ENCODE measurements at regions not wholly inside any gene's neighbourhood (a gene's known extent, or its start where the extent isn't known, plus 50 kb on each side); places are given as distances from the start of the nearest gene placed in this dataset.

GRCh38 chr17:36730857-36731490, 129.6 kb downstream of the MRM1 start:
- no peak for TF ChIP-seq CTCF (IDR thresholded peaks at IDR 0.05)
- no peak for TF ChIP-seq ZNF121 (CRISPR knock-in tag; IDR thresholded peaks at IDR 0.05)

Data from WTC11 (cell line).